Breast epithelium (tissue), 3 donors: ENCODE measurements at regions not wholly inside any gene's neighbourhood (a gene's known extent, or its start where the extent isn't known, plus 50 kb on each side); places are given as distances from the start of the nearest gene placed in this dataset.

Source experiments
- CTCF ChIP-seq, 3 donors: fragments of 450-650 bp; IDR thresholded peaks; one replicate each; pipeline ENCODE4 v1.5.1; 2016 to 2017; ENCODE audit warnings: antibody characterized with exemption in 3 of 3, mild to moderate bottlenecking in 3 of 3, moderate library complexity in 3 of 3
- POLR2A ChIP-seq: fragments of 450-650 bp; IDR thresholded peaks from one replicate; pipeline ENCODE4 v1.6.1; 2016; ENCODE audit warnings: antibody characterized with exemption, mild to moderate bottlenecking, moderate library complexity
- POLR2AphosphoS5 ChIP-seq, 3 donors: sonication (generic); formaldehyde crosslinking; IDR thresholded peaks; one replicate each; pipeline ENCODE4 v1.6.1; 2017; ENCODE audit warnings: antibody characterized with exemption in 3 of 3

GRCh38 chr11:80388536-80388935, 947.7 kb upstream of the TENM4 start:
- TF ChIP-seq POLR2AphosphoS5 (IDR thresholded peaks at IDR 0.05) = no peak
- TF ChIP-seq CTCF (IDR thresholded peaks at IDR 0.05) = no peak
- TF ChIP-seq POLR2A = no peak
